ENCODE measurements at regions not wholly inside any gene's neighbourhood (a gene's known extent, or its start where the extent isn't known, plus 50 kb on each side); places are given as distances from the start of the nearest gene placed in this dataset.
"Not testable (repeated sequence)": the region's sequence is repeated elsewhere in the genome, so short reads cannot be mapped to it uniquely, and the experiment has no call there.

GRCh38 chr6:22155551-22155950 lies 141.3 kb downstream of the PRL start:
- no peak overlapping the region for H3K4me3 ChIP-seq
- DNase-seq (ENCODE audit: low spot score) (no peak), ATAC-seq (ENCODE audit: insufficient number of reproducible peaks, low FRiP score, low read depth) (no peak)
- no peaks in the 10 kb centered on the region for H3K36me3 ChIP-seq
- H3K27ac ChIP-seq = no peak overlapping the region
- no peaks in the 10 kb centered on the region for H3K9me3 ChIP-seq
- no peaks in the 10 kb centered on the region for H3K4me1 ChIP-seq (ENCODE audit: control insufficient read depth in 1 of 2, low read depth in 2 of 2)
- no peaks in the 10 kb centered on the region for H3K27me3 ChIP-seq (replicated peaks; ENCODE audit: insufficient read depth)
- TF ChIP-seq CTCF (IDR thresholded peaks at IDR 0.05) = no peak

GRCh38 chr6:22157233-22157632 lies 139.6 kb downstream of the PRL start:
- Histone ChIP-seq H3K9me3 (no peaks in the 10 kb centered on the region), H3K36me3 (no peaks in the 10 kb centered on the region), H3K27me3 (replicated peaks; ENCODE audit: insufficient read depth) (no peaks in the 10 kb centered on the region), H3K4me3 (no peak overlapping the region), H3K4me1 (ENCODE audit: control insufficient read depth in 1 of 2, low read depth in 2 of 2) (no peaks in the 10 kb centered on the region), H3K27ac (no peak overlapping the region)
- TF ChIP-seq CTCF (IDR thresholded peaks at IDR 0.05) = no peak
- ATAC-seq (ENCODE audit: insufficient number of reproducible peaks, low FRiP score, low read depth) (no peak), DNase-seq (ENCODE audit: low spot score) (no peak)

GRCh38 chr6:22164236-22164635 lies 132.6 kb downstream of the PRL start:
- no peaks in the 10 kb centered on the region for H3K4me1 ChIP-seq (ENCODE audit: control insufficient read depth in 1 of 2, low read depth in 2 of 2)
- H3K4me3 ChIP-seq = no peak overlapping the region
- H3K36me3 ChIP-seq = no peaks in the 10 kb centered on the region
- TF ChIP-seq CTCF (IDR thresholded peaks at IDR 0.05) = no peak
- no peaks in the 10 kb centered on the region for H3K9me3 ChIP-seq
- H3K27ac ChIP-seq = no peak overlapping the region
- no peaks in the 10 kb centered on the region for H3K27me3 ChIP-seq (replicated peaks; ENCODE audit: insufficient read depth)
- no peak for ATAC-seq (ENCODE audit: insufficient number of reproducible peaks, low FRiP score, low read depth)
- no peak for DNase-seq (ENCODE audit: low spot score)

GRCh38 chr6:22171006-22171405 lies 125.8 kb downstream of the PRL start:
- not testable (repeated sequence) for H3K9me3 ChIP-seq; H3K36me3 ChIP-seq; H3K27me3 ChIP-seq (replicated peaks; ENCODE audit: insufficient read depth); H3K27ac ChIP-seq; H3K4me1 ChIP-seq (ENCODE audit: control insufficient read depth in 1 of 2, low read depth in 2 of 2); DNase-seq (ENCODE audit: low spot score); ATAC-seq (ENCODE audit: insufficient number of reproducible peaks, low FRiP score, low read depth); H3K4me3 ChIP-seq

- not testable (repeated sequence) for ATAC-seq (ENCODE audit: insufficient number of reproducible peaks, low FRiP score, low read depth); H3K9me3 ChIP-seq; H3K36me3 ChIP-seq; H3K27me3 ChIP-seq (replicated peaks; ENCODE audit: insufficient read depth); H3K4me1 ChIP-seq (ENCODE audit: control insufficient read depth in 1 of 2, low read depth in 2 of 2); DNase-seq (ENCODE audit: low spot score); H3K4me3 ChIP-seq; H3K27ac ChIP-seq
Measured at GRCh38 chr6:22171885-22172284, 125.0 kb downstream of the PRL start.

GRCh38 chr6:22173311-22173710 lies 123.5 kb downstream of the PRL start:
- Histone ChIP-seq H3K9me3 (peaks cover 5% of the 10 kb centered on the region), H3K4me3 (no peak overlapping the region), H3K27ac (no peak overlapping the region), H3K27me3 (replicated peaks; ENCODE audit: insufficient read depth) (no peaks in the 10 kb centered on the region), H3K4me1 (ENCODE audit: control insufficient read depth in 1 of 2, low read depth in 2 of 2) (no peaks in the 10 kb centered on the region), H3K36me3 (no peaks in the 10 kb centered on the region)
- DNase-seq (ENCODE audit: low spot score) (no peak), ATAC-seq (ENCODE audit: insufficient number of reproducible peaks, low FRiP score, low read depth) (no peak)
- no peak for TF ChIP-seq CTCF (IDR thresholded peaks at IDR 0.05)

- H3K36me3 ChIP-seq; H3K9me3 ChIP-seq; ATAC-seq (ENCODE audit: insufficient number of reproducible peaks, low FRiP score, low read depth); DNase-seq (ENCODE audit: low spot score); H3K4me3 ChIP-seq; H3K27me3 ChIP-seq (replicated peaks; ENCODE audit: insufficient read depth); H3K27ac ChIP-seq; H3K4me1 ChIP-seq (ENCODE audit: control insufficient read depth in 1 of 2, low read depth in 2 of 2): not testable (repeated sequence)
Measured at GRCh38 chr6:22180250-22180649, 116.6 kb downstream of the PRL start.
